NCI-H446 treated with DMSO at 0.1 percent for 48 hours (cell line): ENCODE measurements at regions not wholly inside any gene's neighbourhood (a gene's known extent, or its start where the extent isn't known, plus 50 kb on each side); places are given as distances from the start of the nearest gene placed in this dataset.
A peak's percentile ranks its signal among the peaks of the same experiment; 100 is the strongest.

Experiments
- DNase-seq: peaks from one replicate; lab custom pipeline; 2025; lab: John Stamatoyannopoulos, UW

DNA sequence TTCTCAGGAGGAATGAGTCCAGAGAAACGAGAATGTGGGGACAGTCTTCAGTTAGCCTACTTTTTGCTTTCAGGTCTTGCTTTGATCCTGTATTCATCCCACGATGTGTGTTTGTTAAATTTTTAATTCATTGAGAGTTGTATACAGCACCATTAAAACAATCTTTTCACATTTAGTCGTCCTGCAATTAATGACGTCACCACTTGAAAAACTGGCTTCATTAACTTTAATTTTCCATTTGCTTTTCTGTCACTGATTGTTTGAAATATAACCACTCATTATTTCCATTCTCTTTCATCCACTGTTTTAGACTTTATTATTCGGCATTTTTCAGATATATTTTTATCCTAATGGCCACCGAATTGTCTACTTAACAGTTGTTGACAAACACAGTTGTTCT, 146.9 kb downstream of the TFEC start:
- no peak for DNase-seq

DNA sequence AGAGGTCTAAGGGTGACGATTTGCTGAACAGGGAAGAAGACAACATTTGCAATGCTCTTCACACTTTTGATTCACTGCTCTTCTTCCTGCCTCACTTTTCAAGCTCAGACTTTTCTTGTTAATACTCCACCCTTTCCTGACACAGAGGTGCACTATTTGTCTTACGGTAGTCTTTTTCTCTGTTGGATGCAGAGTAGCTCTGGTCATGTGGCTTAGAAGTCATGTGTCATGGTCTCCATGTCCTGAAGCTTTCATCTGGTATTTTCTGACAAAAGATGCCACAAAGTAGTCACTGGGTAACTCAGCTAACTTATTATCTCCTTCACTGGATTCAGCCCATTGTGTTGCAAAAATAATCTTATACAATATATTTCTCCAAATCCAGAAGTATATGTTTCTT, 149.1 kb downstream of the TFEC start:
- DNase-seq = no peak

DNA sequence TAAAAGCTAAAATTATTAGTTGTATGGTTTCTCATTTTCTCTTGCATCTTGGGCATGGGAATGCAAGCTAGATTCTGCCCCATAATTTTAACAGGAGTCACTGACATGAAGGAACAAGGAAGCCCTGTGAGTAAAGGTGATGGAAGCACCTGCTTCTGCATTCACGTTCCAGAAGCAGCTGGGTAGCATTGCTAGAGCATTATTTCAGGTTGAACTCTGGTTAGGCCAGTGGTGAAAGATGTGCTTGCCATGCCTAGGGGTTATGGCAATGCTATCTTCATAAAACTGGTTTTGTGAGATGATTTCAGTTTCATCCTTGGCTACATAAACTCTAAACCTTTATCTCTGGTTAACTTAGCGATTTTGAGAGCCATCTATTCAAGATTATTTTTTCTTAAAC, 151.4 kb downstream of the TFEC start:
- DNase-seq = no peak

DNA sequence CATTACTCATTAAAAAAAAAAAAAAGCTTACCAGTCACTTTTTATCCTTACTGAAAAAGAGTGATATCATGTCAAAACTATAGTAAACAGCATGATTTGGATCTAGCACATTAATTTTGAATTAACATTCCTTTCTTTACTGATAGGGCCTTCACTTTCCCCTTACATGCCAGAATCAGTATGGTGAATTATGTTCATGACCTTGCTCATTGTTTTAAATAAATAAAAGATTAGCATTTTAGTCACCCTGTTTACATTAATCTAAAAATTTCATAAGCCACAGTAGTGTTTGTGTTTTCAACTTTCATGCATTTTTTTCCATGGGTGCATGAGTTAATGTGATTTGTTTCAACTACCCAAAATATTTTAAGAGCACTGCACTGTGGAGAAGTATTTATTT, 160.8 kb downstream of the TFEC start:
- DNase-seq = no peak

DNA sequence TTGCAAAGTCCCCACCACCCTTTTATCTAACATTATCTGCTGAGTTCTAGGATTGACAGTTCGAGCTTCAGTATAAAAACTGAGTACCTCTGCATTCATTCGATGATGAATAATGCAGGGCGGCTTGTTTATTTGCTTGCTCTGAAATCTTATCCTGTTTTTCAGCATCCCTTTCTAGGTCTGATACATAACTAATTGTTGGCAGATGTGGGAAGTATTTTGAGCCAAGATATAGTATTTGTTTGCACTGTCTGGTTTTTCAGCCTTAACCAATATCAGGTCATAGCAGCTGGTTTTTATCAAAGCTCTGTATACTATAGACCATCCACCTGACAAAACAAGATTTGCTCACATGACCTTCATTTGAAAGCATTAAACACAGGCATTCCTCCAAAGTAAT, 161.4 kb downstream of the TFEC start:
- no peak for DNase-seq

DNA sequence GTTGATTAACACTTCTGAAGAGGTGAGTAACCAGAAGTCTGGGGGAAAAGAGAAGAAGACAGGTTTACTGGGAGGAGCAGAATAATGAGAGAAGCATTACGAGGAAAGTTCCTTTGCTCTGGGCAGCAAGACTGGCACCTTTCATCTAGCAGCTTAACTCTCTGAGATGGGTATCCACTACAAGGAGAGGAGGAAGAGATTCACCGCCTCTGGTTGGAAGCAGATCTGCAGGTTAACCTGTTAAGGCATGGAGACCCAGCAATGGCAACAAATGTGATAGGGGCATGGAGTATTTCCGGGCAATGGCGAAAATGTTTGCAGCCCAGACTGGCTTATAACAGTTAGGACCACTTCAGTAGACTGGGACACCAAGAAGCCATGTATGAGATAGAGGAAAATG, 162.2 kb downstream of the TFEC start:
- DNase-seq = no peak

DNA sequence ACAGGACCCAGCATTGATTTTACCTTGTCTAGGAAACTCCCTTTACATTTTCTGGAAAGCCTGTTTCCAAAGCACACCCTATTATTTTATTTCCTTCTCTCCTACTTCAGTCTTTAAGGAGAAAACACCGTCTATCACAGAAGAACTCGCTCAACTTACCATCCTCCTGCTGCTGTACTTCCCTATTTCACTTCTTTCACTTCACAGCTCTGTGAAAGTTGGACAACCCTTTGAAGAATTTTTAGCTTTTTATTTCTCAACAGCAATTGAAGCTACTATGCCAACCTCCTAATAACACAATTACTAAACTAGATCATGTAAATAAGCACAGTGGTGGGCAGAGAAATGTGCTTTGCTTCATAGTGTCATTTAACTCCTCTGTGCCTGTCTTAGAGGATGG, 166.5 kb downstream of the TFEC start:
- no peak for DNase-seq

DNA sequence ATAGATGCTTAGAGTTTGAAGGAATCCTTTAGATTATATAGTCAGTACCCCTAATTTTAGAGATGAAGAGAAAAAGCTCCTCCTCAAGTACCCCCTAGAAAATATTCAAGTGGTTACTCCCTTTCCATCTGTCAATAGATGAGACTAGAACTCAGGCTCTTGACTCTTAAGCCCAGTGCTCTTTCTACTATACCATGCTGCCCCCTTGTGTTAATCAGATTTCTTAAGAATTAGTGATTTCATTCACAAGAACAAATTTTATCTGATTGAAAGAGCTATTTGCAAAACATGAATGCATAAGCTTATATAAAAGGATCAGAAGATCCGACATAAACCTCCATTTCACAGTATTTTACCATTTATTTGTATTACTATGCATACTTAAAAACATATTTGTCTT, 179.3 kb downstream of the TFEC start:
- DNase-seq = peak; percentile 57

DNA sequence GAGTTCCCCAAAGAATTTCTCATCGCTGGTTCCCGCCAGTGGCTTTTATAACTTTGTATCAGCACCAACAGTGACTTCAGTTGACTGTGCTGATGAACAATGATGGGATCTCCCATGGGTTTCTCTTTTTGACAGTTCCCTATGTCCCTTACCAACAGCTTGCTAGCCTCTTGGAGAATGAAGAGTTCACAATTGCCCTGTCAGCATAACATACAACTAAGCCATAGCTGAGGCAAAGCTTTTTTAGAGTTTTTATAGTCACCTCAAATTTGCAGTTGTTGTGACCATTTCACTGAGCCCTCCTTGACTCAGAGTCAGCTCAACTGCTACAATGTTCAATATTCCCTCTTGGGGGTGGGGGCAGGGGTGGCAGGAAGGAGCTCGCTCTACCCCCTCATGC, 179.8 kb downstream of the TFEC start:
- no peak for DNase-seq

DNA sequence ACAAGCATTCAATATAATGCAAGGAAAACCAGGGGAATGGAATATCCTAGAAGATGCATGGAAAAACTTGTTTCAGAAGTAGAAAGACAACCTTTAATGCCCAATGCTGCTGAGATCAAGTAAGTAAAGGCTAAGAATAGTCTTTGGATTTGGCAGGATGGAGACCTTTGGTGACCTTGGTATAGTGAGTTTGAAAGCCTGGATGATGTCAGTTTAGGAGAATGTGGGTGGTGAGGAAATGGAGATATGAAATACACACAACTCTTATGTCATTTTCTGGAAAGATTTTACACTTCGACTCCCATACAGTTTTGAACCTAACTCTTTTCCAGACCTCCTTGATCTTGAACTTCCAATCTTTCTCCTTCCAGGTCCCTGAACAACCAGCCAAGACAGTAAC, 185.7 kb downstream of the TFEC start:
- no peak for DNase-seq

DNA sequence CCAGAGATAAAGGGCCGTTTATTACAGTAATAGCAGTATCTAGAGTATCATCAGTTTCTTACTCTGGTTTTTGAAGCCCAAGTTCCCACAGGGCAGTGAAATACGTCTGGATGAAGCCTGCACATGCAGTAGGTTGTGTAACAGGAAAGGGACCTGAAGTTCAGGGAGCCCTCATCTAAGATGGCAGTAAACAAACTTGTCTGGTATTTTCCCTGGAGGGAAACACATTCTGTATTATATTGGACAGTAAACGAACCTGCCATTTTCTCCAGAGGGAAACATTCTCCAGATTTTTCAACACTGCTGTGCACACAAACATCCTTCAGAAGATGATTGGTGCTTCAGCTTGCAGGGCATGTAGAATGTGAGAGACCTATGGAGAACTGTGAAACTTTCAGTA, 189.9 kb downstream of the TFEC start:
- no peak for DNase-seq

DNA sequence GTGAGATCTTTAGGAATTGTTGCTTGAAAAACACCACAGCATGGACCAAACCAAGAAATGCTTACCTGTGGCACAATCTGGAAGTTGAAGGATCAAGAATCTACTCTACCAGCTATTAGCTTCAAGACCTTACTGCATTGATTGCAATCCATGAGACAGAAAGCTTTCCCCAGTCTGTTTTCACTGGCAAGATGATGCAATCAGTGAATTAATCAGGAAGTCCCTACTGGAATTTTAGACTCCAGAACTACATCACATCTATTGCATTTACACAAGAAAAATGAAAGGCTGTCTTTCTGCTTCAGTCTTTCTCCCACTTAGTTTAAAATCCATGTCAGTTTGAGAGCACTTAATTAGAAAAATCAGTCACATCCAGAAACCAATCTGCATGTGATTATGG, 191.7 kb downstream of the TFEC start:
- DNase-seq = no peak

DNA sequence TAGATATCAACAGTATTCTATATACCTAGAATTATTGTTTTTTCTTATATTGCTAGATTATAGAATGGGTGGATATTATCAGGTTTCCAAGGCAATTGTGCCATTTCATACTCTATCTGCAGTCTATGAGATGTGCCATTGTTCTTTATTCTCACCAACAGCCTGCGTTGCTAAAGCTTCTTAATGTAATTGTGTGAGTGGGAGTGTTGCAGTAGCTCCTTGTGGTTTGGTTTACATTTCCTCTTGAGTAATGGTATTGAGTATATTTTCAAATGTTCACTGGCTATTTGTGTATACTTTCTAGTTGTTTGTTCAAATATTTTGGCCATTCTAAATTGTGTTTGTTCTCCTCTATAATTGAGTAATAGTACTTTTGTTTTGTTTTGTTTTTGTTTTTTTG, 199.2 kb downstream of the TFEC start:
- DNase-seq = no peak

DNA sequence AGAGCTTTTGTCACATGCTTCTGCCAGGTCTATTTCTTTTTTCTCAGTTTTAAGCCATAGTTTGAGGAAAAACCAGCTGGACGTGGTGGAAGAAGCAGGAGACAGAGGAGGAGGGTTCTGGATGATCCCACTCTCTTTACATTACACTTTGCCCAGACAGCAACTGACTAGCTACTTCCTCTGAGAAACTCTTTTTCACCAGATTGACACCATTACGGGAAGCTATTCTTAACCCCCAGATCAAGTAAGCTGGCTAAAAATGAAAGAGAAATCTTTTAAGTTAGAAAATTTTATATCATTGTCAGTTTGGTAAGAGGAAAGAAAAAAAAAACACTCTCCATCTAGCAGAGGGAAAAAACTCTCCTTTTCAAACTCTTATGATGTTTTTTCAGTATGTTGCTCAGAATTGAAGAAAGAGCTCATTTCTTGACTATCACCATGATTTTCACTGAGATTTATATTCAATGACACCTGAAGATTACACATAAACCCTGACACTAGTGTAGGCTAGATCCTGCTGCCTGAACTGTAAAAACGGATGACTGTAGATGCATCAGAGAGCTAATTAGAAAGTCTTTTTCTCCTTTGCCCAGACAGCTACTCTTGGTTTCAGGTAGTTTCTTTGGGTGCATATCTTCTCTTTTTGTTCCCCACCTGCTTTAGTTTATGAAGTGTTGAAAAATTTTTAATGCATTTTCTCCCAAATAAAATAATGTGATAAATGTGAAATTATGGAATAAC, 203.1 kb downstream of the TFEC start:
- DNase-seq = no peak

DNA sequence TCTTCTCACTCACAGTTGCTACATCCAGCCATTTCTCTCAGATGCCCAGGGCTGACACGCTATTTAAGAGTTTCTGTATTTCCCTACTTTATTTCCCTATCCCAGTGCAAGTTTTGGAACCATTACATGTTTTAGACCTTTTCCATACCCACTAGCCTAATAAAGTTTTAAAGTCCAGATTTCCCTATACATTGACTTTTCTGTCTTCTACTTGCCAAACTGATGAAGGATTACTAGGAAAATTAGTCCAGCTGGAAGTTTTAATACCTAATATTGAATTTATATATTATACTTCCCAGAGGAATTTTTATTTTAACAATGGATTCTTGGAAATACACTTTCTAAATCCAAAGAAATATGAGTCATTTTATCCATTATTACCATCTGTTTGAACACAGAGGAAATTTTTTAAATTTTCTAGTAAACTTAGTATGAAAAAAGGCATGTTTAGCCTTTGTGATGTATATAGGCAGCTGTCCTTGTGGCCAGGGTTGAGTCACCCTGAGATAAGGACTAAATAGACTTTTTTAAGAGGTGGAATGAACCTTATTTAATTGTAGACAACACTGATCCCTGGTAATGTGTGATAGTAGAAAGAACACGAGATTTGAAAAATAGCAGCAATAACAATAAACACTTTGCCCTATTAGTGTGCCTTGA, 205.0 kb downstream of the TFEC start:
- no peak for DNase-seq

DNA sequence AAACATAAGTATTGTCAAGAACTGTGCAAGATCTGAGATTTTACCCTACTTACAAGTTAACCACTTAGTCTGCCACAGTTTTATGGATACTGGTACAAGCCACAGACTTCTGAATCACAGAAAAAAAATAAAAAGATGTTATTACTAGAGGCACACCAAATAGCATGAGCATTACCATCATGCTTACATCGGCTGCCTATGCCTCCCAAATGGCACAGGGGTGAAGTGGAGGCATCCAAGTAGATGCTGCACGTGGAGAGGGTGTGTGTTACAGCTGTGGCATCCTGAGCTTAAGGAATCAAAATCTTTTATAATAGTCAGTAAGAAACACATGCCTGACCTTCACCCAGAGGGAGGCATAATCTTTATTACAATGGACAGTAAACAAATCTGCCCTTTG, 207.8 kb downstream of the TFEC start:
- no peak for DNase-seq

DNA sequence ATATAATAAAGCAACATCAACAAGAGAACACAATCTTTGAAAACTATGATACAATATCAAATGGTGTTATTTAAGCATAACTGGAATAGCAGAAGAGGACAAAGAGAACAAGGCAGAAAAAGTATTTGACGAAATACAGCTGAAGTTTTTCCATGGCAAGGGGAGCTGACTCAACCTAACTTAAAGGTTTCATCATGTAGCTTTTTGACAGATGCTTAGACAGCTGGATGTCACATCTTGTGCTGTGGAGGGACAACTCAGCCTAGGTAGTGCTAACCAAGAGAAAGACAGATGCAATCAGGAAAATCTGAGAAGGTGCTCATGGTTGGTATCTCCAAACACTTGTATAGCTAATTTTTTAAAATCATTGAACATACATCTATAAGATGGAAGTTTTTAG, 208.2 kb downstream of the TFEC start:
- DNase-seq = no peak

DNA sequence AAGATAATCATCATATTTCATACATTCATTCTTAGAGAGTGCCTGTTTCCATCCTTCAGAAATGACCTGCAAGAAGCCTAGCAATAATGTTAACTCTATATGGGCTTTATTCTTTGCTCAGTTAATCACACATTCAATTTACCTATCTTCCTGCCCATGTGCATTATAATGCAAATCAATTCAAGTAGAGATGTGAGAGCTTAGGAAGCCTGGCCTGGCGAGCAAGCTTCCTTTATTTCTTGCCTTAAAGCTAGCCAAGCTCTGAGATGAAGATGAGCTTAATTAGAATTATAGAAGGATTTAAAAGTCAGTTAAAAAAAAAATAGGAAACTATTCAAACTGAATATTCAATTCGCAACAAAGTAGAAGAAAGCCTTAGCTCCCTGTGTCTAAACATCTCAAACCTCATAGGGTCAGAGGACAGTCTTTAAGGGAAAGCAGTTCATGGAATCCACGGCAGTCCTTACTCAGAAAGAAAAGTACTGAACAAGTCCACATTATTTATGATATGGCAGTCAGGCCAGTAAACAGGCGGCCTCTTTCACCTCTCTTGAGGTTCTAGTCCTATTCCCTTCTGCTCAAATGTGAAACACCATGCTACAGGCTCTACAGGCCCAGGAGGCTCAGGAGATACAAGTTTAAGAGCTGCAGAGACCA, 214.1 kb downstream of the TFEC start:
- DNase-seq = no peak

DNA sequence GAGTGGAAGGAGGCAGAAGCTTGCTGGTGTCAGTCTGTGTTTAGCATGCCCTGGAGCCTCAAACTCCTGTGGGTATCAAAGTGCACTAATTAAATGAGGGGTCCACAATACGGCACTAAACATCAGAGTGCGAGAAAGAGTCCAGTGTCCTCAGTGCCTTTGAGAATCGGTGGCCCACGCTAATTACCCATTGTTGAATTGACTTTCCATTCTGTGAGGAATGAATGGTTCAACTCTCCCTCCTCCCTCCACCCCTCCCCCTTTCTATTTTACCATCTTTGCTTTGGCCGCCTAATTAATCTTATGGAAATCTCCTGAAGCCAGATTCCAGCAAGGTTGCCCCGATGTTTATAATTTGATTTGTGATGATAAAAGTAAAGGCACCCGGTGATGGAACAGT, 217.8 kb downstream of the TFEC start:
- no peak for DNase-seq

DNA sequence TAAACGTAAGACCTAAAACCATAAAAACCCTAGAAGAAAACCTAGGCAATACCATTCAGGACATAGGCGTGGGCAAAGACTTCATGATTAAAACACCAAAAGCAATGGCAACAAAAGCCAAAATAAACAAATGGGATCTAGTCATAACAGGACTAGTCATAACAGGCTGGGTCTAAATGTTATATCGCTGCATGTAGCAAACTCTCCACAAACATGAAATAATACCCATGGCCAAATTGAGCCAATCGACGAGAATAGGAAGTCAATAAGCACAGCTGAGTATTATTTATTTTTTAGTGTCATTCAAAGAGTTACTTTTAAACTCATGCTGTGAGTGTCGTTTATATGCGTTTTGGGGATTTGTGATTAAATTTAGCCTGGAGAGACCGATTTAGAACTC, 225.1 kb downstream of the TFEC start:
- DNase-seq = no peak

DNA sequence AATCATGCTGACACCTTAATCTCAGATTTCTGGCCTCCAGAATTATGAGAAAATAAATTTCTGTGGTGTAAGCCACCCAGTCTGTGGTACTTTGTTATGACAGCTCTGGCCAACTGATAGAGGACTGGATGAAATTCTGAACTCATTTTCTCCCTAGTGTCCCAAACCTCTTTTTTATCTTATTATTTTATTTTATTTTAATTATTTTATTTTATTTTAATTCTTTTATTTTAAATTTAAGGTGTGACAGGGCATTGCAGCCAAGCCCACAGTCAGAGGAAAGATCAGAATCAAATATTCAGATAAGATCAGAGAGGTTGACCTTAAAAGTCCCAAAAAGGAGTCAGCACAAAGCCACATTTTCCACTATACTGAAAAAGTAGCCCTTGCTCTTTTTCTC, 228.1 kb downstream of the TFEC start:
- no peak for DNase-seq

DNA sequence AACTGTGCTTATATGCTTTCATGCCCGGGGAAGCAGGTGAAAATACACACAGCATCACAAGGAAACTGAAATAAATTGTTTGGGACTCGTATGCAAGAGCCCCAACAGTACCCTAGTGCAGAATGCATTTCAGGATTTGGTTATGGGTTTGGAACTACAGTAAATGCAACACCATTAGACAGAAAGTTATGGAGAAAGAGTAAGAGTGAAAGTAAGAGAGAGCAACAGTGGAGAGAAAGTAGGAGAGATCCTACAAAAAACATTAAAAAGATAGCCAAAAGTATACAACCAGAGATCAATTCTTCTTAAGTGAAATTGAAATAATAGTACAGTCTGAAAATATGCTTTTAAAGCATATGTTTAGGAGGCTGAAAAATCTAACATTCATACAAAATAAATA, 231.1 kb downstream of the TFEC start:
- no peak for DNase-seq

DNA sequence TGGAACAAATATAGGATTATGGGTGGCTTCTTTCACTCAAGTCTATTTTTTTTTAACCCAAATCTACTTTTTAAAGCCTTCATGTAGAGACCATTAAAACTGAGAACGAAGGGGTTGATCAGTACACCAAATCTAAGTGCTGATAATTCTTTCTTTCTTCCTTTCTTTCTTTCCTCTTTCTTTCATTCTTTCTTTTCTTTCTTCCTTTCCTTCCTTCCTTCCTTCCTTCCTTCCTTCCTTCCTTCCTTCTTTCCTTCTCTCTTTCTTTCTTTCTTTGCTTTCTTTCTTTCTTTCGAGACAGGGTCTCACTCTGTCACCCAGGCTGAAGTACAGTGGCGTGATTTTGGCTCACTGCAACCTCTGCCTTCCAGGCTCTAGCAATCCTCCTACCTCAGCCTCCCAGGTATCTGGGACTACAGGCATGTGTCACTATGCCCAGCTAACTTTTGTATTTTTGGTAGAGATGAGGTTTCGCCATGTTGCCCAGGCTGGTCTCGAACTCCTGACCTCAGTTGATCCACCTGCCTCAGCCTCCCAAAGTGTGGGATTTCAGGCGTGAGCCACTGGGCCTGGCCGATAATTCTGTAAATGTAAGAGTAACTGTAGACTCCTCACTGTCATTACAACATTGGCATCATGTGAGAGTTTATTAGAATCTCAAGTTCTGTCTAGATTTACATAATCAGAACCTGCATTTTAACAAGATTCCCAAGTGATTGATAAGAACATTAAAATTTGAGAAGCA, 236.4 kb downstream of the TFEC start:
- DNase-seq = no peak
